ENCODE measurements at regions not wholly inside any gene's neighbourhood (a gene's known extent, or its start where the extent isn't known, plus 50 kb on each side); places are given as distances from the start of the nearest gene placed in this dataset.

GRCh38 chr4:79666875-79667274, 258.8 kb upstream of the GK2 start:
- H3K27ac ChIP-seq (ENCODE audit: low read depth in 2 of 2, low read length in 1 of 2): no peak overlapping the region
- TF ChIP-seq REST (IDR thresholded peaks at IDR 0.05; ENCODE audit: low read depth, low read length) (no peak), NRF1 (IDR thresholded peaks at IDR 0.05; ENCODE audit: low read depth, low read length) (no peak), ZBTB33 (IDR thresholded peaks at IDR 0.05; ENCODE audit: borderline replicate concordance, low read depth) (no peak), CHD2 (IDR thresholded peaks at IDR 0.05; ENCODE audit: low read length, partially characterized antibody) (no peak), FOSL2 (IDR thresholded peaks at IDR 0.05; ENCODE audit: borderline replicate concordance, low read depth) (no peak)

GRCh38 chr4:79666112-79666511, 258.1 kb upstream of the GK2 start:
- no peak overlapping the region for H3K4me2 ChIP-seq
- no peak overlapping the region for H3K27ac ChIP-seq (ENCODE audit: low read depth in 2 of 2, low read length in 1 of 2)
- H3K4me3 ChIP-seq (ENCODE audit: low read depth in 2 of 2, low read length in 1 of 2): no peak overlapping the region
- no peaks in the 10 kb centered on the region for H3K9me3 ChIP-seq
- DNase-seq: no peak
- H3K4me1 ChIP-seq (ENCODE audit: control insufficient read depth in 1 of 2, insufficient read depth in 2 of 2, low read depth in 1 of 2, low read length in 1 of 2): no peaks in the 10 kb centered on the region
- no peaks in the 10 kb centered on the region for H3K9me2 ChIP-seq
- no peaks in the 10 kb centered on the region for H3F3A ChIP-seq (replicated peaks; ENCODE audit: insufficient read depth)
- ChIA-PET CTCF (interaction anchor here (1.4 kb wide), 1 partner anchor 50 kb away, joined by 3 read pairs; no protein-coding TSS in a partner anchor), POLR2A (no interaction called here)
- no peak overlapping the region for H2AFZ ChIP-seq (ENCODE audit: low read depth)
- H3K27me3 ChIP-seq (ENCODE audit: insufficient read depth): no peaks in the 10 kb centered on the region
- TF ChIP-seq IRF3 (IDR thresholded peaks at IDR 0.05; ENCODE audit: low read depth, low read length) (no peak), EZH2phosphoT487 (IDR thresholded peaks at IDR 0.05; ENCODE audit: borderline replicate concordance, low read depth) (no peak)
- 5% methylated on average over 1 of the region's 1 CpG for WGBS (ENCODE audit: low lambda C conversion rate)
- no peaks in the 10 kb centered on the region for H3K79me2 ChIP-seq (ENCODE audit: insufficient read depth)
- no peak overlapping the region for H3K9ac ChIP-seq
- no peaks in the 10 kb centered on the region for H3K36me3 ChIP-seq (replicated peaks in 1 of 2; ENCODE audit: control insufficient read depth in 1 of 2, insufficient read depth in 2 of 2, low read length in 1 of 2)
- no peaks in the 10 kb centered on the region for H4K20me1 ChIP-seq (ENCODE audit: insufficient read depth)

More at GRCh38 chr4:79666875-79667274, 258.8 kb upstream of the GK2 start:
- ChIA-PET CTCF (no interaction called here), POLR2A (no interaction called here)
- 66% methylated on average over 3 of the region's 3 CpGs for WGBS (ENCODE audit: low lambda C conversion rate)
- no peaks in the 10 kb centered on the region for H4K20me1 ChIP-seq (ENCODE audit: insufficient read depth)
- DNase-seq: no peak
- H3K9me3 ChIP-seq: no peaks in the 10 kb centered on the region
- no peaks in the 10 kb centered on the region for H3K9me2 ChIP-seq
- H3K4me3 ChIP-seq (ENCODE audit: low read depth in 2 of 2, low read length in 1 of 2): no peak overlapping the region
- no peaks in the 10 kb centered on the region for H3K79me2 ChIP-seq (ENCODE audit: insufficient read depth)
- H3K27me3 ChIP-seq (ENCODE audit: insufficient read depth): no peaks in the 10 kb centered on the region
- H3K36me3 ChIP-seq (replicated peaks in 1 of 2; ENCODE audit: control insufficient read depth in 1 of 2, insufficient read depth in 2 of 2, low read length in 1 of 2): no peaks in the 10 kb centered on the region
- no peaks in the 10 kb centered on the region for H3K4me1 ChIP-seq (ENCODE audit: control insufficient read depth in 1 of 2, insufficient read depth in 2 of 2, low read depth in 1 of 2, low read length in 1 of 2)
- no peaks in the 10 kb centered on the region for H3F3A ChIP-seq (replicated peaks; ENCODE audit: insufficient read depth)
- H2AFZ ChIP-seq (ENCODE audit: low read depth): no peak overlapping the region
- H3K4me2 ChIP-seq: no peak overlapping the region
- no peak overlapping the region for H3K9ac ChIP-seq

All from SK-N-SH (cell line).